ENCODE measurements at regions not wholly inside any gene's neighbourhood (a gene's known extent, or its start where the extent isn't known, plus 50 kb on each side); places are given as distances from the start of the nearest gene placed in this dataset.

DNA sequence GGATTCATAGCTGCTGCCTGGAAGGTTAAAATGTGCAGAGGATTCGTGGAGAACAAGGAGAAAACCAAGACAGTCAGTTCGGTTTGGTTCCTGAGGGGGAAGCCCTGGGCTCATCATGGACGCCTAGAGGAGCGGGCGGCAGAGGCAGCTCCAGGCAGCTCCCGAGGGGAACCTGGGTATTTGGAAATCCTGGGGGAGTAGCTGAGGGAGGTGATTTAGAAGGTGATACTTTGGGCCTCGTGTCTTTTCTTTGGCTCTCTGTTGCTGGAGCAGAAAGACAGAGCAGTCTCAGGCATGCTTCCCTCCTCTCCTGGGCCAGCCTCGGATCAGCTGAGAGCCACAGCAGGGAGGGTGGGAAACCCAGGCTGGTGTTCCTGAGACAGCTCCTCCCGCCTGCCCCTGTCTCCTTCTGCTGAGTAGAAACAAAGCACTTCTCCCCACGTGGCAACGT, 139.5 kb downstream of the DLL1 start:
- TF ChIP-seq, protein P1, sequence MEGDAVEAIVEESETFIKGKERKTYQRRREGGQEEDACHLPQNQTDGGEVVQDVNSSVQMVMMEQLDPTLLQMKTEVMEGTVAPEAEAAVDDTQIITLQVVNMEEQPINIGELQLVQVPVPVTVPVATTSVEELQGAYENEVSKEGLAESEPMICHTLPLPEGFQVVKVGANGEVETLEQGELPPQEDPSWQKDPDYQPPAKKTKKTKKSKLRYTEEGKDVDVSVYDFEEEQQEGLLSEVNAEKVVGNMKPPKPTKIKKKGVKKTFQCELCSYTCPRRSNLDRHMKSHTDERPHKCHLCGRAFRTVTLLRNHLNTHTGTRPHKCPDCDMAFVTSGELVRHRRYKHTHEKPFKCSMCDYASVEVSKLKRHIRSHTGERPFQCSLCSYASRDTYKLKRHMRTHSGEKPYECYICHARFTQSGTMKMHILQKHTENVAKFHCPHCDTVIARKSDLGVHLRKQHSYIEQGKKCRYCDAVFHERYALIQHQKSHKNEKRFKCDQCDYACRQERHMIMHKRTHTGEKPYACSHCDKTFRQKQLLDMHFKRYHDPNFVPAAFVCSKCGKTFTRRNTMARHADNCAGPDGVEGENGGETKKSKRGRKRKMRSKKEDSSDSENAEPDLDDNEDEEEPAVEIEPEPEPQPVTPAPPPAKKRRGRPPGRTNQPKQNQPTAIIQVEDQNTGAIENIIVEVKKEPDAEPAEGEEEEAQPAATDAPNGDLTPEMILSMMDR (IDR thresholded peaks at IDR 0.05) = no peak
- TF ChIP-seq POLR2A (IDR thresholded peaks at IDR 0.05) (no peak), EP300 (IDR thresholded peaks at IDR 0.05) (no peak)

All from upper lobe of left lung (tissue), 4 donors.